A549 (cell line): ENCODE measurements at regions not wholly inside any gene's neighbourhood (a gene's known extent, or its start where the extent isn't known, plus 50 kb on each side); places are given as distances from the start of the nearest gene placed in this dataset.

Experiments used
- ATAC-seq, 2 experiments: fragments of 200-7000 bp in 1 of 2; fragments of >200 bp in 1 of 2; cut with Nextera tagmentation in 1 of 2; cut with Tn5 transposase in 1 of 2; 3 replicates each; pipeline versions ENCODE4 v1.8.0 to v1.9.1; 2018 to 2020; ENCODE audit warnings: mild to moderate bottlenecking in 1 of 2, moderate library complexity in 1 of 2
- CTCF ChIA-PET: fragments of 300-600 bp; sonication (Branson Sonifier 250); formaldehyde crosslinking; extraction: SDS; loops from one replicate; lab custom pipeline; 2021; ENCODE audit warnings: antibody characterized with exemption, inconsistent platforms; lab: Yijun Ruan, JAX
- POLR2A ChIA-PET: fragments of 350-600 bp; formaldehyde crosslinking; extraction: SDS; loops from one replicate; lab custom pipeline; 2021; ENCODE audit warnings: antibody characterized with exemption, inconsistent platforms; lab: Yijun Ruan, JAX
- DNase-seq, 2 experiments: peaks; one replicate each; pipeline versions ENCODE4 v3.0.0 to v3.0.0-alpha.2; 2011 to 2016; ENCODE audit warnings: low read depth in 1 of 2, low spot score in 1 of 2
- FAIRE-seq: peaks from 2 replicates; lab custom pipeline; 2011; peaks lifted over from hg19 to GRCh38; lab: Jason Lieb, UNC
- H3K27ac ChIP-seq, 2 experiments: fragments of >200 bp; sonication (Bioruptor Twin); formaldehyde crosslinking; 3 replicates each; pipeline ENCODE4 v1.5.1; 2016 to 2017
- H3K4me1 ChIP-seq: fragments of >200 bp; sonication (Bioruptor Twin); formaldehyde crosslinking; 3 replicates; pipeline ENCODE4 v1.6.1; 2016
- H3K4me2 ChIP-seq: fragments of >200 bp; sonication (Bioruptor Twin); formaldehyde crosslinking; 3 replicates; pipeline ENCODE4 v1.6.1; 2016
- H3K4me3 ChIP-seq: fragments of >200 bp; sonication (Bioruptor Twin); formaldehyde crosslinking; 3 replicates; pipeline ENCODE4 v1.5.1; 2016
- H3K9me3 ChIP-seq: fragments of >200 bp; sonication (Bioruptor Twin); formaldehyde crosslinking; 3 replicates; pipeline ENCODE4 v1.6.1; 2016
- ATOH8 ChIP-seq: fragments of 250-450 bp; sonication (Bioruptor Pico); IDR thresholded peaks from 2 replicates; pipeline ENCODE4 v1.5.0; 2020; ENCODE audit warnings: low read depth, mild to moderate bottlenecking, moderate library complexity
- CHD4 ChIP-seq: fragments of 200-600 bp; sonication (generic); IDR thresholded peaks from 2 replicates; pipeline ENCODE4 v1.6.1; 2016; ENCODE audit warnings: antibody characterized with exemption, mild to moderate bottlenecking, borderline replicate concordance
- ELK1 ChIP-seq: fragments of 150-350 bp; IDR thresholded peaks from 2 replicates; pipeline ENCODE4 v1.6.1; 2014; ENCODE audit warnings: low read depth, mild to moderate bottlenecking, low read length
- ESRRA ChIP-seq: fragments of 150-350 bp; IDR thresholded peaks from 2 replicates; pipeline ENCODE4 v1.6.1; 2014; ENCODE audit warnings: mild to moderate bottlenecking, low read length, borderline replicate concordance
- FOSB ChIP-seq: fragments of 250-450 bp; sonication (Bioruptor Pico); IDR thresholded peaks from 2 replicates; pipeline ENCODE4 v1.5.0; 2020; ENCODE audit warnings: mild to moderate bottlenecking, moderate library complexity
- FOSL2 ChIP-seq, 2 experiments: fragments of 450-650 bp in 1 of 2; fragments of >200 bp in 1 of 2; sonication (Bioruptor Twin) in 1 of 2; formaldehyde crosslinking; IDR thresholded peaks; 2 replicates each; pipeline versions ENCODE4 v1.5.0 to v1.6.1; 2016 to 2020; ENCODE audit warnings: mild to moderate bottlenecking in 1 of 2, moderate library complexity in 1 of 2
- FOXS1 ChIP-seq: fragments of 250-450 bp; sonication (Bioruptor Pico); IDR thresholded peaks from 2 replicates; pipeline ENCODE4 v1.5.0; 2020; ENCODE audit warnings: mild to moderate bottlenecking, moderate library complexity
- GATA3 ChIP-seq: IDR thresholded peaks from 2 replicates; pipeline ENCODE4 v1.6.1; 2012; ENCODE audit warnings: borderline replicate concordance
- HDAC2 ChIP-seq: fragments of 200-600 bp; sonication (generic); IDR thresholded peaks from 2 replicates; pipeline ENCODE4 v1.6.1; 2016
- HES2 ChIP-seq: fragments of >200 bp; sonication (Bioruptor Twin); formaldehyde crosslinking; IDR thresholded peaks from 2 replicates; pipeline ENCODE4 v1.6.1; 2016
- HOXA7 ChIP-seq: fragments of 250-450 bp; sonication (Bioruptor Pico); IDR thresholded peaks from 2 replicates; pipeline ENCODE4 v1.5.0; 2020; ENCODE audit warnings: mild to moderate bottlenecking, moderate library complexity
- HOXB5 ChIP-seq: fragments of 250-450 bp; sonication (Bioruptor Pico); IDR thresholded peaks from 2 replicates; pipeline ENCODE4 v1.5.0; 2020; ENCODE audit warnings: mild to moderate bottlenecking, moderate library complexity
- JUN ChIP-seq, 2 experiments: fragments of >200 bp; sonication (Bioruptor Twin); formaldehyde crosslinking; IDR thresholded peaks; 2 replicates in 1 of 2; 3 replicates in 1 of 2; pipeline ENCODE4 v1.6.1; 2016 to 2017
- KDM1A ChIP-seq: fragments of 200-600 bp; sonication (generic); IDR thresholded peaks from 2 replicates; pipeline ENCODE4 v1.6.1; 2016; ENCODE audit warnings: low read depth, mild to moderate bottlenecking
- KDM5A ChIP-seq: fragments of 200-600 bp; sonication (generic); IDR thresholded peaks from 2 replicates; pipeline ENCODE4 v1.6.1; 2016; ENCODE audit warnings: antibody characterized with exemption, mild to moderate bottlenecking
- MAFK ChIP-seq: fragments of 450-650 bp; IDR thresholded peaks from 2 replicates; pipeline ENCODE4 v1.6.1; 2014; ENCODE audit not compliant: partially characterized antibody
- MAZ ChIP-seq: fragments of 150-350 bp; IDR thresholded peaks from 2 replicates; pipeline ENCODE4 v1.6.1; 2014; ENCODE audit warnings: antibody characterized with exemption, low read depth, low read length, borderline replicate concordance
- MYC ChIP-seq: IDR thresholded peaks from 2 replicates; pipeline ENCODE4 v1.6.1; 2012; ENCODE audit warnings: mild to moderate bottlenecking, inconsistent platforms, low read length, improper control_type of control experiment, borderline replicate concordance
- NPAS2 ChIP-seq: fragments of 250-450 bp; sonication (Bioruptor Pico); IDR thresholded peaks from 2 replicates; pipeline ENCODE4 v1.8.0; 2022; ENCODE audit warnings: mild to moderate bottlenecking, moderate library complexity, borderline replicate concordance
- NR3C1 ChIP-seq: fragments of >200 bp; sonication (Bioruptor Twin); formaldehyde crosslinking; IDR thresholded peaks from 3 replicates; pipeline ENCODE4 v1.6.1; 2017
- POLR2A ChIP-seq: IDR thresholded peaks from 2 replicates; pipeline ENCODE4 v1.6.1; 2012; ENCODE audit warnings: mild to moderate bottlenecking, low read length
- POLR2AphosphoS2 ChIP-seq: conservative IDR thresholded peaks from 2 replicates; pipeline ENCODE4 v1.6.1; 2012; ENCODE audit warnings: low read length, improper control_type of control experiment, inconsistent platforms
- RARB ChIP-seq: fragments of 250-450 bp; sonication (Bioruptor Pico); IDR thresholded peaks from 2 replicates; pipeline ENCODE4 v1.8.0; 2021; ENCODE audit warnings: mild to moderate bottlenecking, moderate library complexity
- REST ChIP-seq: fragments of 200-600 bp; sonication (generic); IDR thresholded peaks from 2 replicates; pipeline ENCODE4 v1.6.1; 2016; ENCODE audit warnings: antibody characterized with exemption, mild to moderate bottlenecking, moderate library complexity
- RFX5 ChIP-seq: fragments of 450-650 bp; IDR thresholded peaks from 2 replicates; pipeline ENCODE4 v1.7.1; 2014; ENCODE audit warnings: antibody characterized with exemption, mild to moderate bottlenecking, moderate library complexity
- SMC3 ChIP-seq: fragments of >200 bp; sonication (Bioruptor Twin); formaldehyde crosslinking; IDR thresholded peaks from 3 replicates; pipeline ENCODE4 v1.6.1; 2018; ENCODE audit warnings: inconsistent platforms
- WGBS: methylation state at CpG from one replicate; pipeline ENCODE4 v1.1.6; 2017; ENCODE audit errors: missing lambda C conversion rate; 5-methylcytosine and 5-hydroxymethylcytosine counted together

GRCh38 chr6:139977887-139978332, 603.5 kb upstream of the CITED2 start (continued):
- TF ChIP-seq NR3C1 (no peak), KDM5A (no peak), GATA3 (peak; percentile 37; the same call in 1 of the 2 replicates), HDAC2 (no peak), MYC (no peak), ATOH8 (no peak), RARB (CRISPR knock-in tag) (no peak), CHD4 (no peak), HES2 (no peak)

GRCh38 chr6:139973669-139974344, 599.4 kb upstream of the CITED2 start:
- peak overlapping the region; percentile 37 for H3K4me2 ChIP-seq
- ATAC-seq: peak in 1 of 2 experiments; percentile 64; a peak in 3 of 6 replicates
- TF ChIP-seq SMC3 (no peak), JUN (IDR thresholded peaks at IDR 0.05) (no peak), HOXB5 (CRISPR knock-in tag) (no peak), HOXA7 (CRISPR knock-in tag) (no peak), MAFK (no peak), FOSB (no peak), FOSL2 (IDR thresholded peaks at IDR 0.05) (no peak), FOSL2 (CRISPR knock-in tag; IDR thresholded peaks at IDR 0.05) (no peak; the same call in 1 of the 2 replicates), POLR2A (no peak), NPAS2 (CRISPR knock-in tag) (no peak), CHD4 (no peak), MAZ (no peak), GATA3 (no peak), ATOH8 (no peak), FOXS1 (CRISPR knock-in tag) (no peak), RFX5 (no peak)
- TF ChIP-seq, all 56 proteins: peak for 0
- peaks cover 26% of the 10 kb centered on the region for H3K4me1 ChIP-seq
- ChIA-PET CTCF (interaction anchor here (1.2 kb wide), 1 partner anchor 601 kb away, joined by 3 read pairs; no protein-coding TSS in a partner anchor), POLR2A (interaction anchor here (0.8 kb wide), 1 partner anchor 599 kb away, joined by 3 read pairs; the partner anchor contains the start of gene CITED2)
- peak overlapping the region; percentile 16 to 42; a peak in 1 of 6 replicates for H3K27ac ChIP-seq
- no peaks in the 10 kb centered on the region for H3K9me3 ChIP-seq
- FAIRE-seq (no peak), DNase-seq (peak in 1 of 2 experiments; percentile 29)
- WGBS: 7% methylated on average over 3 of the region's 3 CpGs
- H3K4me3 ChIP-seq: no peak overlapping the region

GRCh38 chr6:139972116-139972515, 597.7 kb upstream of the CITED2 start:
- ATAC-seq: no peak
- peaks cover 10% of the 10 kb centered on the region; the same call in 2 of the 3 replicates for H3K4me1 ChIP-seq
- CTCF ChIA-PET: no interaction called here
- whole genome bisulfite sequencing: 96% methylated on average over 2 of the region's 2 CpGs
- TF ChIP-seq ESRRA: no peak
- no peak for TF ChIP-seq FOSL2 (IDR thresholded peaks at IDR 0.05)
- TF ChIP-seq FOSL2 (CRISPR knock-in tag; IDR thresholded peaks at IDR 0.05): no peak
- no peak for TF ChIP-seq ELK1
- no peak for TF ChIP-seq POLR2AphosphoS2
- TF ChIP-seq KDM1A: no peak
- TF ChIP-seq REST: no peak
- no peak for TF ChIP-seq MAFK
- no peak for TF ChIP-seq FOSB
- no peak for TF ChIP-seq HOXA7 (CRISPR knock-in tag)
- TF ChIP-seq MAZ: no peak
- no peak for TF ChIP-seq KDM5A
- no peak overlapping the region for H3K4me2 ChIP-seq
- FAIRE-seq: no peak
- DNase-seq: no peak
- POLR2A ChIA-PET: no interaction called here
- no peak overlapping the region for H3K27ac ChIP-seq
- H3K4me3 ChIP-seq: no peak overlapping the region
- H3K9me3 ChIP-seq: no peaks in the 10 kb centered on the region
